ENCODE measurements at regions not wholly inside any gene's neighbourhood (a gene's known extent, or its start where the extent isn't known, plus 50 kb on each side); places are given as distances from the start of the nearest gene placed in this dataset.

- Histone ChIP-seq H3K4me1 (ENCODE audit: control insufficient read depth, extremely low read depth, insufficient read depth, low read length) (no peaks in the 10 kb centered on the region), H3K9me3 (replicated peaks; ENCODE audit: control insufficient read depth, insufficient read depth, low read length) (no peaks in the 10 kb centered on the region), H3K36me3 (ENCODE audit: control insufficient read depth in 2 of 2, extremely low read depth in 1 of 2, insufficient read depth in 2 of 2, low read length in 2 of 2) (no peaks in the 10 kb centered on the region), H2AFZ (ENCODE audit: low read depth, low read length) (no peak overlapping the region), H3K27ac (ENCODE audit: insufficient read depth, low read depth, low read length) (no peak overlapping the region), H3K9me1 (replicated peaks; ENCODE audit: control insufficient read depth, extremely low read depth, insufficient read depth, low read length) (no peaks in the 10 kb centered on the region), H3K4me2 (ENCODE audit: insufficient read depth, low read length) (no peak overlapping the region), H3K4me3 (replicated peaks in 1 of 3; ENCODE audit: insufficient read depth in 1 of 3, low read depth in 1 of 3, low read length in 3 of 3) (no peak overlapping the region), H3K79me2 (ENCODE audit: control insufficient read depth, insufficient read depth, low read length) (no peaks in the 10 kb centered on the region), H4K20me1 (replicated peaks; ENCODE audit: control insufficient read depth, extremely low read depth, insufficient read depth, low read length) (no peaks in the 10 kb centered on the region), H3K27me3 (ENCODE audit: control insufficient read depth in 2 of 2, insufficient read depth in 2 of 2, low read length in 2 of 2) (no peaks in the 10 kb centered on the region), H3K9ac (replicated peaks; ENCODE audit: extremely low read depth, insufficient read depth, low read length) (no peak overlapping the region)
- no peak for TF ChIP-seq POLR2AphosphoS5 (IDR thresholded peaks at IDR 0.05; ENCODE audit: insufficient read depth, low read depth, low read length)
- no peak for TF ChIP-seq MAX (IDR thresholded peaks at IDR 0.05; ENCODE audit: insufficient read depth, insufficient read length)
- TF ChIP-seq CTCF (IDR thresholded peaks at IDR 0.05; ENCODE audit: extremely low read depth in 1 of 2, insufficient read depth in 1 of 2, low read depth in 1 of 2, low read length in 2 of 2): no peak
- TF ChIP-seq GATA2 (IDR thresholded peaks at IDR 0.05; ENCODE audit: insufficient read depth, insufficient read length, low read depth, low read length): no peak
- no peak for TF ChIP-seq JUN (IDR thresholded peaks at IDR 0.05; ENCODE audit: borderline replicate concordance, insufficient read depth, insufficient read length, low read depth)
- no peak for TF ChIP-seq EZH2 (IDR thresholded peaks at IDR 0.05; ENCODE audit: borderline replicate concordance, low read depth, low read length, severe bottlenecking)
- TF ChIP-seq POLR2A (IDR thresholded peaks at IDR 0.05; ENCODE audit: low read depth, low read length): no peak
- no peak for TF ChIP-seq MYC (IDR thresholded peaks at IDR 0.05; ENCODE audit: low read depth, low read length)
- no peak for TF ChIP-seq FOS (IDR thresholded peaks at IDR 0.05; ENCODE audit: borderline replicate concordance, insufficient read depth, low read length)
- no TSS peak for BruUV-seq (replicated peaks)
- intact Hi-C loops (cut with micrococcal nuclease) (no loop called here), dilution Hi-C loops (cut with MboI; ENCODE audit: extremely low pct_ligation_motif_present, low sequenced_read_pairs) (no loop called here)
- POLR2A ChIA-PET: no interaction called here
- FAIRE-seq: no peak
- no peak for DNase-seq (ENCODE audit: low read depth, low spot score)
- CTCF ChIA-PET: interaction anchor here (1.4 kb wide), 2 partner anchors 45 to 70 kb away, joined by 3 read pairs; no protein-coding TSS in a partner anchor
Observed at GRCh38 chr5:169458221-169458620, 125.4 kb upstream of the SPDL1 start.

Data from endothelial cell of umbilical vein (primary cell).